IPS DF 6.9 (cell line): ENCODE measurements at regions not wholly inside any gene's neighbourhood (a gene's known extent, or its start where the extent isn't known, plus 50 kb on each side); places are given as distances from the start of the nearest gene placed in this dataset.
A peak's percentile ranks its signal among the peaks of the same experiment; 100 is the strongest.
"Not testable (repeated sequence)": the region's sequence is repeated elsewhere in the genome, so short reads cannot be mapped to it uniquely, and the experiment has no call there.

ENCODE experiments used
- DNase-seq: peaks from one replicate; pipeline ENCODE4 v3.0.0-alpha.2; 2013; ENCODE audit warnings: low read depth, low spot score
- H3K27ac ChIP-seq: one replicate; pipeline ENCODE4 v1.5.1; 2013; ENCODE audit warnings: low read length, control low read depth
- H3K27me3 ChIP-seq: 2 replicates; pipeline ENCODE4 v1.6.1; 2013; ENCODE audit warnings: mild to moderate bottlenecking, low read length; ENCODE audit not compliant: control insufficient read depth, insufficient read depth
- H3K36me3 ChIP-seq: 2 replicates; pipeline ENCODE4 v1.6.1; 2013; ENCODE audit warnings: low read length; ENCODE audit not compliant: control insufficient read depth, insufficient read depth
- H3K4me1 ChIP-seq: 2 replicates; pipeline ENCODE4 v1.6.1; 2013; ENCODE audit warnings: low read length; ENCODE audit not compliant: control insufficient read depth, insufficient read depth
- H3K4me3 ChIP-seq: 2 replicates; pipeline ENCODE4 v1.5.1; 2013; ENCODE audit warnings: mild to moderate bottlenecking, low read length
- H3K9me3 ChIP-seq: 2 replicates; pipeline ENCODE4 v1.6.1; 2013; ENCODE audit warnings: low read length, inconsistent platforms; ENCODE audit not compliant: control insufficient read depth, insufficient read depth
- WGBS: extraction: QIAGEN DNeasy Blood & Tissue Kit; methylation state at CpG from one replicate; pipeline ENCODE4 v1.1.7; 2013; ENCODE audit warnings: mixed read lengths, missing lambda C conversion rate; ENCODE audit not compliant: insufficient read length, insufficient coverage; 5-methylcytosine and 5-hydroxymethylcytosine counted together

DNA sequence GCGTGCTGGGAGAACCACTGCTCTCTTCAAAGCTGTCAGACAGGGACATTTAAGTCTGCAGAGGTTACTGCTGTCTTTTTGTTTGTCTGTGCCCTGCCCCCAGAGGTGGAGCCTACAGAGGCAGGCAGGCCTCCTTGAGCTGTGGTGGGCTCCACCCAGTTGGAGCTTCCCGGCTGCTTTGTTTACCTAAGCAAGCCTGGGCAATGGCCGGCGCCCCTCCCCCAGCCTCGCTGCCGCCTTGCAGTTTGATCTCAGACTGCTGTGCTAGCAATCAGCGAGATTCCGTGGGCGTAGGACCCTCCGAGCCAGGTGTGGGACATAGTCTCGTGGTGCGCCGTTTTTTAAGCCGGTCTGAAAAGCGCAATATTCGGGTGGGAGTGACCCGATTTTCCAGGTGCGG lies 89.2 kb upstream of the KLHL14 start:
- not testable (repeated sequence) for DNase-seq, H3K9me3 ChIP-seq, H3K36me3 ChIP-seq, H3K27ac ChIP-seq, H3K4me3 ChIP-seq, H3K4me1 ChIP-seq, H3K27me3 ChIP-seq
- no CpG with 5 or more reads among the region's 18 CpGs for WGBS

DNA sequence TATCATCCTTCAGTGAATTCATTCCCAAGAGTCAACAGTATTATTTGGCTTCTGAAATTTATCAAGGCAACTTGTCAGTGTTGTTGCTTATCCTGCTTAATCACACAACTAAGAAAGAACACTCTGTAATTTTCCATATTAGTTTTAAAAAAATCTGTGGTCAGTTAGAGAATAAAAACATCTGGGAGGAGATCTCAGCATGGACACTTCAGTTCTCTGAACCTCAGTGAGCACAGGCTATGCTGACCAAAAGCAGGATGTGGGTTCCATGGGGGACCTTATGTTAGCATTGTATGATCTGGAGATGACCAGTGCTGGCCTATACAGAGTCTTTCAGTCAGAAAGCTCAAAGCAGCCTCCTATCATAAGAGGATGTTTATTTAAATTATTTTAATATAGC lies 79.1 kb upstream of the KLHL14 start:
- Histone ChIP-seq H3K9me3 (no peaks in the 10 kb centered on the region), H3K27me3 (no peaks in the 10 kb centered on the region), H3K27ac (no peak overlapping the region), H3K4me1 (no peaks in the 10 kb centered on the region), H3K4me3 (no peak overlapping the region), H3K36me3 (no peaks in the 10 kb centered on the region)
- DNase-seq, result no peak

- no CpG with 5 or more reads among the region's 1 CpG for WGBS
- no peak overlapping the region for H3K27ac ChIP-seq
- H3K4me3 ChIP-seq, result no peak overlapping the region
- no peaks in the 10 kb centered on the region for H3K36me3 ChIP-seq
- H3K4me1 ChIP-seq, result no peaks in the 10 kb centered on the region
- DNase-seq, result no peak
- no peaks in the 10 kb centered on the region for H3K27me3 ChIP-seq
- no peaks in the 10 kb centered on the region for H3K9me3 ChIP-seq
These were observed 76.0 kb upstream of the KLHL14 start for GRCh38 chr18:32848826-32849225.

DNA sequence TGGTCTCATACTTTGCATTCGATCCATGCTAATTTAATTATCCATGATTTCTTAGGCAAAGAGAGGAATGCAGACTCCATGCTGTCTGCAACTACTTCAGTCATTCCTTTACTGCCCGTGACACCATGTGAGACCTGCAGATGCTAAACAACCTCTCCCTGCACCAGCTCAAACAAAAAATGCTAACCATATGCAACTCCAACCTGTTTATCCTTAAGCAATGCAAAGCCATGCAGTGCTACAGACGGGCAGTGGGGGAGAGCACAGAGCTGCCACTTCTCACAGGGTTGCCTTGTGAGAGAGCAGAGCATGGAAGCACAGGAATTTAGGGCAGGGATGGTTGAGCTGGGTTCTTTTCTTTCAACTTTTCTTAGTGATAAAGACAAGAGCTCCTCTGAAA lies 74.9 kb upstream of the KLHL14 start:
- Histone ChIP-seq H3K27ac (no peak overlapping the region), H3K36me3 (no peaks in the 10 kb centered on the region), H3K27me3 (no peaks in the 10 kb centered on the region), H3K4me1 (no peaks in the 10 kb centered on the region), H3K4me3 (no peak overlapping the region), H3K9me3 (no peaks in the 10 kb centered on the region)
- no CpG with 5 or more reads among the region's 3 CpGs for WGBS
- DNase-seq, result peak; percentile 31

GRCh38 chr18:32846896-32847295 lies 74.1 kb upstream of the KLHL14 start:
- no peaks in the 10 kb centered on the region for H3K4me1 ChIP-seq
- no peaks in the 10 kb centered on the region for H3K9me3 ChIP-seq
- no peaks in the 10 kb centered on the region for H3K27me3 ChIP-seq
- H3K27ac ChIP-seq, result no peak overlapping the region
- no peak overlapping the region for H3K4me3 ChIP-seq
- WGBS, result no CpG with 5 or more reads among the region's 2 CpGs
- no peak for DNase-seq
- no peaks in the 10 kb centered on the region for H3K36me3 ChIP-seq

GRCh38 chr18:32840962-32841361 lies 68.1 kb upstream of the KLHL14 start:
- Histone ChIP-seq H3K4me1 (no peaks in the 10 kb centered on the region), H3K27me3 (no peaks in the 10 kb centered on the region), H3K27ac (no peak overlapping the region), H3K9me3 (no peaks in the 10 kb centered on the region), H3K4me3 (no peak overlapping the region), H3K36me3 (no peaks in the 10 kb centered on the region)
- DNase-seq, result no peak
- WGBS, result no CpG with 5 or more reads among the region's 1 CpG

DNA sequence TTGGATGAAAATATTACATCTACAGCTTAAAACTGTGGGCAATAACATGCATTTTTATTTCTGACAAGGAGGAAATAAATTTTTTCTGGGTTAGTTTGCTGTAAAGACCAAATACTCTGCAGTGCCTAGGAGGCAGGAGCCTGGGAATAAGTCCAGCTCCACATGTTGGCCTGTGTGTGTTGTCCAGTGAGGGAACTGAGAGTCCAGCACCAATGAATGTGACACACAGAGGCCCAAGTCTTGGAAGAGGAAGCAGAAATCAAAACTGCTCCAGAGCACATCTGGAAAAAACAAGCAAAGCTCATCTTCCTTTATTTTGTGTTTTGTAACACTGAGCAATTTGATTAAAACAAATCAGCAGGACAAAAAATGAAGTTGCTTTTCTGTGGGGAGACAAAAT lies 63.1 kb upstream of the KLHL14 start:
- no peaks in the 10 kb centered on the region for H3K36me3 ChIP-seq
- no peaks in the 10 kb centered on the region for H3K4me1 ChIP-seq
- no peaks in the 10 kb centered on the region for H3K9me3 ChIP-seq
- H3K4me3 ChIP-seq, result no peak overlapping the region
- DNase-seq, result no peak
- H3K27me3 ChIP-seq, result no peaks in the 10 kb centered on the region
- H3K27ac ChIP-seq, result no peak overlapping the region

GRCh38 chr18:32831781-32832180 lies 59.0 kb upstream of the KLHL14 start:
- no CpG with 5 or more reads among the region's 4 CpGs for WGBS

GRCh38 chr18:32823226-32823625 lies 50.4 kb upstream of the KLHL14 start:
- no peak for DNase-seq
- no peaks in the 10 kb centered on the region for H3K4me1 ChIP-seq
- no peaks in the 10 kb centered on the region for H3K9me3 ChIP-seq
- no peak overlapping the region for H3K27ac ChIP-seq
- H3K27me3 ChIP-seq, result no peaks in the 10 kb centered on the region
- H3K4me3 ChIP-seq, result no peak overlapping the region
- no peaks in the 10 kb centered on the region for H3K36me3 ChIP-seq
- WGBS, result no CpG with 5 or more reads among the region's 6 CpGs

More at GRCh38 chr18:32831781-32832180, 59.0 kb upstream of the KLHL14 start:
- no peaks in the 10 kb centered on the region for H3K27me3 ChIP-seq
- H3K4me3 ChIP-seq, result no peak overlapping the region
- H3K27ac ChIP-seq, result no peak overlapping the region
- DNase-seq, result no peak
- H3K9me3 ChIP-seq, result no peaks in the 10 kb centered on the region
- H3K36me3 ChIP-seq, result no peaks in the 10 kb centered on the region
- H3K4me1 ChIP-seq, result no peaks in the 10 kb centered on the region
